ENCODE measurements at regions not wholly inside any gene's neighbourhood (a gene's known extent, or its start where the extent isn't known, plus 50 kb on each side); places are given as distances from the start of the nearest gene placed in this dataset.
"Not testable (repeated sequence)": the region's sequence is repeated elsewhere in the genome, so short reads cannot be mapped to it uniquely, and the experiment has no call there.

DNA sequence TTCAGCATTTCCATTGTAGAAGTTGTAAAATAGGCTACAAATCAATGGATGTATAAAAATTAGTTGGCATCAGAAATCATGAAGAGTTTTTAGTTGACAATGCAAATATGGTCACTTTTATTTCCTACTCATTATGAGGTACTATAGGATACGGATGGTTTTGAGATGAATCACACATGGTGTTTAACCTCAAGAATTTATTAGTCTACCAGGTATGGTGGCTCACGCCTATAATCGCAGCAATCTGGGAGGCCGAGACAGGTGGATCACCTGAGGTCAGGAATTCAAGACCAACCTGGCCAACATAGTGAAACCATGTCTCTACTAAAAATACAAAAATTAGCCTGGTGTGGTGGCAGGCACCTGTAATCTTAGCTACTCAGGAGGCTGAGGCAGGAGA is 1119.0 kb downstream of the NXPH1 start:
- TF ChIP-seq, protein P1, sequence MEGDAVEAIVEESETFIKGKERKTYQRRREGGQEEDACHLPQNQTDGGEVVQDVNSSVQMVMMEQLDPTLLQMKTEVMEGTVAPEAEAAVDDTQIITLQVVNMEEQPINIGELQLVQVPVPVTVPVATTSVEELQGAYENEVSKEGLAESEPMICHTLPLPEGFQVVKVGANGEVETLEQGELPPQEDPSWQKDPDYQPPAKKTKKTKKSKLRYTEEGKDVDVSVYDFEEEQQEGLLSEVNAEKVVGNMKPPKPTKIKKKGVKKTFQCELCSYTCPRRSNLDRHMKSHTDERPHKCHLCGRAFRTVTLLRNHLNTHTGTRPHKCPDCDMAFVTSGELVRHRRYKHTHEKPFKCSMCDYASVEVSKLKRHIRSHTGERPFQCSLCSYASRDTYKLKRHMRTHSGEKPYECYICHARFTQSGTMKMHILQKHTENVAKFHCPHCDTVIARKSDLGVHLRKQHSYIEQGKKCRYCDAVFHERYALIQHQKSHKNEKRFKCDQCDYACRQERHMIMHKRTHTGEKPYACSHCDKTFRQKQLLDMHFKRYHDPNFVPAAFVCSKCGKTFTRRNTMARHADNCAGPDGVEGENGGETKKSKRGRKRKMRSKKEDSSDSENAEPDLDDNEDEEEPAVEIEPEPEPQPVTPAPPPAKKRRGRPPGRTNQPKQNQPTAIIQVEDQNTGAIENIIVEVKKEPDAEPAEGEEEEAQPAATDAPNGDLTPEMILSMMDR (IDR thresholded peaks at IDR 0.05), result not testable (repeated sequence)
- TF ChIP-seq ZFX (IDR thresholded peaks at IDR 0.05; ENCODE audit: borderline replicate concordance), result not testable (repeated sequence)
